ENCODE measurements at regions not wholly inside any gene's neighbourhood (a gene's known extent, or its start where the extent isn't known, plus 50 kb on each side); places are given as distances from the start of the nearest gene placed in this dataset.

DNA sequence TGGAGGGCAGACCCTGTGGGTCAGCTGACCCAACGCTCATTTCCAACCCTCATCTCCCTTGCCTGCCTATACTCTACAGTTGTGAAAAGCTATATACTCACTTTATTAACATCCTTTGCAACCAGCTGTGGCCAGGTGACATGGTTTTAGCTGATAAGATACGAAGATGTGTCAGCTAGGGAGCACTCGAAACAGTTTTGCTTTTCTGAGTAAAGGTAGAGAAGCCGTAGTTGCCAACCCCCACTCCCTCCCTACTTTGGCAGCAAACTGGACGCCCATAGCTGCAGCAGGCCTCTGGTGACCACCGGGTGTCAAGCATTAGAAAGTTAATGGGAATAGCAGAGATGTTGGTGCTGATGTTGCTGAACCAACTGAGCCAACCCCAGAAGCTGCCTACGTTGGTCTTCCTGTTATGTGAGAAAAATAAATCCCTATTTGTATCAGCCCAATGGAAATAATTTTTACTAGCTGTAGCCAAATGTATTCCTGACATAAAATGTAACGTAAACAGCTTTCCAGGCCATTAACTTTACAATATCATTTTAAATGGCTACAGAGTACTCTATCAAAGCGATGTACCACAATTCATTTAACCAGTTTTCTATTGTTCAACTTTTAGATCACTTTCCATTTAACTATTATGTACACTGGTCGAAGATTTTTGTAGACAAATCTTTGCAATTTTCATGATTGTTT is 98.5 kb upstream of the TMCC3 start:
- DNase-seq: no peak

GRCh38 chr12:94745562-94745961 is 95.2 kb upstream of the TMCC3 start:
- DNase-seq: no peak

GRCh38 chr12:94743174-94743573 is 92.8 kb upstream of the TMCC3 start:
- no peak for DNase-seq

- DNase-seq: no peak
Measured at GRCh38 chr12:94740601-94741362, 90.4 kb upstream of the TMCC3 start.

DNA sequence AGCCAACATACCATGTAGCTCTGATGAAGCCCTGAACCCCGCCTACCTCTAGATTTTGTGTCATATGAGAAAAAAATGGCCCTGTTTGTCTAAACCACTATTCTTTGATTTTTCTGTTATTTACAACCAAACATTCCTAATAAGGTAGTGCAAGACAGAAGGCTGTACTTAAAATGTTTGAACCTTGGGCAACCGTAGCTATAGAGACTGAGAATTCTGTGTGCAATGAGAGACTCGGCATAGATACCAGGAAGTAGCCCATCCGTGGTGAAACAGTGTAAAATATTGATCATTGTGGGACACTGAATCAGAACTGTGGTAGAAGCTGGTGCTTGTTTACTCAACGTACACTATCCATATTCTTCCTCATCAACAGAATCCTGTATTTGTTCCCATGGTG is 86.5 kb upstream of the TMCC3 start:
- DNase-seq: no peak

- no peak for DNase-seq
Measured at GRCh38 chr12:94736004-94736403, 85.6 kb upstream of the TMCC3 start.

DNA sequence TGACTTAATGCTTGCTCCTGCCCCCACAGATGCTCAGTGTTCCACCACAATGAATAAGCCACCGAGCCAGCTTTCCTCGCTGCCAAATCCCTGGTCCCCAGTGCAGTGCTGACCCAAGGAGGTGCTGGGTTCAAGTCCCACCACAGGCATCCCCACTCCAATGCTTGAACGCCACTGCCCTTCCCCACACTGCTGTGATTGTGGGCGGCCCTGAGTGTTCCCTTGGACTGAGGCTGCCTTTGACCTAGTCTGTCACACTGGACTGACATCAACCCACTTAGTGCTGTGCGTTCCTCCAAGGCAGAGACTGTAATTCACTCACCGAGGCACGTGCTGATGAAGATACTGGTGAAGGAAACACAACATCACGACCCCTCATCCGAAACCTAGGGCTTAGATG is 83.4 kb upstream of the TMCC3 start:
- DNase-seq: no peak

DNA sequence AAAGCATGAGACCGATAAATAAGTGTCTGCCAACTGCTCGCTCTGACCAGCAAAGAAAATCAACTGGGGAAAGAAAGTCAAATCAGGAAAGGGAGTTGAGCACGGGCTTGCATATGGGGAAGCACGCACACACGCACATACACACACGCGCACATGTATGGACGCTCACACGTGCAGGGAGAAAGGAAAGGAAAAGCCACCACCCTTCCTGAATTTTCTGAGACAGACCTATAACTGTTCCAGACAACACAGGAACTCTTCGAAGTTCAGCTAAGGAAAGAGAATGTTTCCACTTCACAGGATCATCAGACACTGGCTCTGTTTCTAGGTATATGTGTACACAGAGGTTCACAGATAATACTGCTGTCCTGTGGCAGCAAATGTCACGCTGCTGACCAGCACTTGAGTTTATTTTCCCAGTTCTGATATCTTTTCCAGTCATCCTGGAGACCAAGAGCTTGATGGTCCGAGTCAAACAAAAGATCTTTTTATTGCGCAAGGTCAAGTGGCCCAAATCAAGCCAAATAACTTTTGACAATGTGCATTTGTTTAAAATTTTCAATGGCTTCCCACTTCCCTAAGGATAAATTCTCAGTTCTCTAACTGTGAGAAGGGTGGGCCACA is 82.1 kb upstream of the TMCC3 start:
- no peak for DNase-seq

GRCh38 chr12:94731733-94732360 is 81.5 kb upstream of the TMCC3 start:
- no peak for DNase-seq

DNA sequence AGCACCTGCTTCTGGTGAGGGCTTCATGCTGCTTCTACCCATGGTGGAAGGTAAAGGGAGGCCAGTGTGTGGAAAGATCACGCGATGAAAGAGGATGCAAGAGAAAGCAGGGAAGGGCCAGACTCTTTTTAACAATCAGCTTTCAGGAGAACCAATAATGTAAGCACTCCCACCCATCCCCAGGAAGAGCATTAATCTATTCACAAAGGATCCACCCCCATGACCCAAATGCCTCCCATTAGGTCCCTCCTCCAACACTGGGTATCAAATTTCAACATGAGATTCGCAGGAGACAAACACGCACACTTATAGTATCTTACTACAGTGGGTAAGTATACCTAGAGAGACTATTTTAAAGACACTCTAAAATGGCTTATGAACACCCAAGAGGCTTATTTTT is 80.5 kb upstream of the TMCC3 start:
- no peak for DNase-seq

DNA sequence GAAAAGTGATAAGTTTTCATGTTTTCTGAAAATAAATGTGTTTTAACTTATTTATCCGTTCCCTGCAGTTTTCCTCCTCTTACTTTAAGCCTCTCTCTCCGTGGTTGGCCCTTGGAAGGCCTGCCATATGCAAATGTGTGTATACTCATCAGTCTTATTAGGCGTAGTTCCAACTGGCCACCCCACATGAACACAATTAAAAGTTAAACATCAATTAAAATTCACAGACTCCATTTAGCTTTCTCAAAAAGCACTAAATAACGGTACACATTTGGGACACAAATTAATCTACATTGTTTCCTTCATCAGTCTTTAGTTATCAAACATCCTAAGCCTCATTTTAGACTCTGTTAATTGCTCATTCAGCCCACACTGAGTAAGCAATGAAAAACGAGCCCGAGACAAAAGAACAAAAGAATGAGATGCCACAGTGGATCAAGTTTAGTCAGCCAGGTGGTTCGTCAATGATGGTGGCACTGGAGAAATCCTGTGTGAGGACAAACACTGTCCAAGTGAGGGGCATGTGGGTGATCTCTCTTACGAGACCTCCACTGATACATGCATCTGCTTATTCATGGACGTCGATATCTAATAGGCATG is 76.0 kb upstream of the TMCC3 start:
- no peak for DNase-seq

- peak; percentile 33 for DNase-seq
Measured at GRCh38 chr12:94725375-94726168, 75.2 kb upstream of the TMCC3 start.

GRCh38 chr12:94722664-94723063 is 72.3 kb upstream of the TMCC3 start:
- DNase-seq: peak; percentile 22

DNA sequence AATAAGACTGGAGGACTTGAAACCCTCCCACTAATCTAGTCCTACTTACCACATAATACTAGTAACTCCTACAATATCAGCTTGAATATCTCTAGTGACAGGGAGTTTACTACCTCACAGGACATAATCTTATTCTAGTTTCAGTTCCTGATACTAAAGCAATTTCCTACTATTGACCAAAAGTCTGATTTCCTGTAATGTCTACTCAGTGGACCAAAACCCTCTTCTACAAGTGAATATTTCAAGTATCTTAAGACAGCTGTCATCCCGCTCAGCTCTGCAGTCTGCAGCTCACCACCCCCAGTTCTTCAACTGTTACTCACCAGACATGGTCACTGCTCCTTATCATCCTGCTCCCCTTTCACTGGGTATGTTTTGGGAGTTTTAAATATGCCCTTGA is 70.8 kb upstream of the TMCC3 start:
- no peak for DNase-seq

GRCh38 chr12:94718114-94718513 is 67.8 kb upstream of the TMCC3 start:
- DNase-seq: no peak

- DNase-seq: no peak
Measured at GRCh38 chr12:94717656-94718055, 67.3 kb upstream of the TMCC3 start.

- DNase-seq: peak; percentile 31
Measured at GRCh38 chr12:94717108-94717507, 66.8 kb upstream of the TMCC3 start.

- DNase-seq: no peak
Measured at GRCh38 chr12:94716339-94716738, 66.0 kb upstream of the TMCC3 start.

GRCh38 chr12:94714378-94715114 is 64.2 kb upstream of the TMCC3 start:
- DNase-seq: peak; percentile 70

- DNase-seq: no peak
Measured at GRCh38 chr12:94712815-94713515, 62.6 kb upstream of the TMCC3 start.

GRCh38 chr12:94710933-94711332 is 60.6 kb upstream of the TMCC3 start:
- no peak for DNase-seq
